ENCODE measurements at regions not wholly inside any gene's neighbourhood (a gene's known extent, or its start where the extent isn't known, plus 50 kb on each side); places are given as distances from the start of the nearest gene placed in this dataset.
"Not testable (repeated sequence)": the region's sequence is repeated elsewhere in the genome, so short reads cannot be mapped to it uniquely, and the experiment has no call there.

GRCh38 chr3:882533-882932 lies 210.3 kb upstream of the CNTN6 start:
- Mint-ChIP-seq H3K27me3 (ENCODE audit: unreplicated experiment) (no peaks in the 10 kb centered on the region), H3K36me3 (ENCODE audit: unreplicated experiment) (no peaks in the 10 kb centered on the region), H3K9me3 (ENCODE audit: unreplicated experiment) (peaks cover 2% of the 10 kb centered on the region), H3K4me3 (ENCODE audit: unreplicated experiment) (no peak overlapping the region), H3K4me1 (ENCODE audit: low read depth, unreplicated experiment) (no peaks in the 10 kb centered on the region), H3K27ac (ENCODE audit: unreplicated experiment) (no peak overlapping the region)
- TF ChIP-seq CTCF (IDR thresholded peaks at IDR 0.05; ENCODE audit: partially characterized antibody, unreplicated experiment): no peak
- no peak for DNase-seq

GRCh38 chr3:901953-902778 lies 190.7 kb upstream of the CNTN6 start:
- no peak overlapping the region for H3K27ac Mint-ChIP-seq (ENCODE audit: unreplicated experiment)
- H3K4me3 Mint-ChIP-seq (ENCODE audit: unreplicated experiment): no peak overlapping the region
- peaks cover 21% of the 10 kb centered on the region for H3K36me3 Mint-ChIP-seq (ENCODE audit: unreplicated experiment)
- H3K4me1 Mint-ChIP-seq (ENCODE audit: low read depth, unreplicated experiment): no peaks in the 10 kb centered on the region
- H3K27me3 Mint-ChIP-seq (ENCODE audit: unreplicated experiment): no peaks in the 10 kb centered on the region
- peak; percentile 77 for TF ChIP-seq CTCF (IDR thresholded peaks at IDR 0.05; ENCODE audit: partially characterized antibody, unreplicated experiment)
- no peaks in the 10 kb centered on the region for H3K9me3 Mint-ChIP-seq (ENCODE audit: unreplicated experiment)
- no peak for DNase-seq

- no peak for TF ChIP-seq CTCF (IDR thresholded peaks at IDR 0.05; ENCODE audit: partially characterized antibody, unreplicated experiment)
- H3K36me3 Mint-ChIP-seq (ENCODE audit: unreplicated experiment): peaks cover 21% of the 10 kb centered on the region
- no peaks in the 10 kb centered on the region for H3K9me3 Mint-ChIP-seq (ENCODE audit: unreplicated experiment)
- H3K4me1 Mint-ChIP-seq (ENCODE audit: low read depth, unreplicated experiment): no peaks in the 10 kb centered on the region
- no peak for DNase-seq
- H3K27me3 Mint-ChIP-seq (ENCODE audit: unreplicated experiment): no peaks in the 10 kb centered on the region
- H3K4me3 Mint-ChIP-seq (ENCODE audit: unreplicated experiment): no peak overlapping the region
- no peak overlapping the region for H3K27ac Mint-ChIP-seq (ENCODE audit: unreplicated experiment)
These were observed 187.6 kb upstream of the CNTN6 start for GRCh38 chr3:905217-905616.

- no peaks in the 10 kb centered on the region for H3K27me3 Mint-ChIP-seq (ENCODE audit: unreplicated experiment)
- TF ChIP-seq CTCF (IDR thresholded peaks at IDR 0.05; ENCODE audit: partially characterized antibody, unreplicated experiment): no peak
- no peak overlapping the region for H3K27ac Mint-ChIP-seq (ENCODE audit: unreplicated experiment)
- no peak for DNase-seq
- no peaks in the 10 kb centered on the region for H3K9me3 Mint-ChIP-seq (ENCODE audit: unreplicated experiment)
- H3K36me3 Mint-ChIP-seq (ENCODE audit: unreplicated experiment): peaks cover 16% of the 10 kb centered on the region
- peaks cover 2% of the 10 kb centered on the region for H3K4me1 Mint-ChIP-seq (ENCODE audit: low read depth, unreplicated experiment)
- no peak overlapping the region for H3K4me3 Mint-ChIP-seq (ENCODE audit: unreplicated experiment)
These were observed 186.1 kb upstream of the CNTN6 start for GRCh38 chr3:906739-907138.

- no peak overlapping the region for H3K27ac Mint-ChIP-seq (ENCODE audit: unreplicated experiment)
- H3K27me3 Mint-ChIP-seq (ENCODE audit: unreplicated experiment): no peaks in the 10 kb centered on the region
- H3K9me3 Mint-ChIP-seq (ENCODE audit: unreplicated experiment): no peaks in the 10 kb centered on the region
- H3K36me3 Mint-ChIP-seq (ENCODE audit: unreplicated experiment): no peaks in the 10 kb centered on the region
- peak; percentile 27 for TF ChIP-seq CTCF (IDR thresholded peaks at IDR 0.05; ENCODE audit: partially characterized antibody, unreplicated experiment)
- H3K4me1 Mint-ChIP-seq (ENCODE audit: low read depth, unreplicated experiment): peaks cover 3% of the 10 kb centered on the region
- peak; percentile 32 for DNase-seq
- H3K4me3 Mint-ChIP-seq (ENCODE audit: unreplicated experiment): no peak overlapping the region
These were observed 184.0 kb upstream of the CNTN6 start for GRCh38 chr3:908839-909238.

GRCh38 chr3:912717-913116 lies 180.1 kb upstream of the CNTN6 start:
- not testable (repeated sequence) for H3K4me3 Mint-ChIP-seq (ENCODE audit: unreplicated experiment); H3K36me3 Mint-ChIP-seq (ENCODE audit: unreplicated experiment); H3K9me3 Mint-ChIP-seq (ENCODE audit: unreplicated experiment); DNase-seq; H3K27me3 Mint-ChIP-seq (ENCODE audit: unreplicated experiment); H3K27ac Mint-ChIP-seq (ENCODE audit: unreplicated experiment); H3K4me1 Mint-ChIP-seq (ENCODE audit: low read depth, unreplicated experiment)

Measured in glutamatergic neuron (in vitro differentiated cells).